Smooth muscle cell (in vitro differentiated cells): ENCODE measurements at regions not wholly inside any gene's neighbourhood (a gene's known extent, or its start where the extent isn't known, plus 50 kb on each side); places are given as distances from the start of the nearest gene placed in this dataset.
"Not testable (repeated sequence)": the region's sequence is repeated elsewhere in the genome, so short reads cannot be mapped to it uniquely, and the experiment has no call there.

Source experiments
- DNase-seq: peaks from one replicate; lab custom pipeline; 2025; ENCODE audit not compliant: unreplicated experiment; lab: John Stamatoyannopoulos, UW
- H2AFZ ChIP-seq: fragments of 200-600 bp; sonication (generic); 2 replicates; pipeline ENCODE4 v1.6.0; 2016; ENCODE audit warnings: antibody characterized with exemption, low read depth, mild to moderate bottlenecking
- H3F3A ChIP-seq: fragments of 200-600 bp; sonication (generic); 2 replicates; pipeline ENCODE4 v1.6.0; 2017; ENCODE audit warnings: antibody characterized with exemption, low read depth
- H3K27ac ChIP-seq: fragments of 200-600 bp; sonication (generic); 2 replicates; pipeline ENCODE4 v1.5.1; 2016; ENCODE audit warnings: low read depth, mild to moderate bottlenecking
- H3K27me3 ChIP-seq: fragments of 200-600 bp; sonication (generic); 2 replicates; pipeline ENCODE4 v1.6.1; 2016; ENCODE audit warnings: low read depth, mild to moderate bottlenecking
- H3K36me3 ChIP-seq: fragments of 200-600 bp; sonication (generic); 2 replicates; pipeline ENCODE4 v1.5.1; 2016; ENCODE audit warnings: low read depth
- H3K4me1 ChIP-seq: fragments of 200-600 bp; sonication (generic); 2 replicates; pipeline ENCODE4 v1.5.1; 2016; ENCODE audit warnings: low read depth
- H3K4me2 ChIP-seq: fragments of 200-600 bp; sonication (generic); 2 replicates; pipeline ENCODE4 v1.6.0; 2016; ENCODE audit warnings: mild to moderate bottlenecking
- H3K4me3 ChIP-seq: fragments of 200-600 bp; sonication (generic); 2 replicates; pipeline ENCODE4 v1.5.1; 2016; ENCODE audit warnings: mild to moderate bottlenecking
- H3K79me2 ChIP-seq: fragments of 200-600 bp; sonication (generic); 2 replicates; pipeline ENCODE4 v1.6.0; 2016; ENCODE audit warnings: low read depth, mild to moderate bottlenecking
- H3K9ac ChIP-seq: fragments of 200-600 bp; sonication (generic); 2 replicates; pipeline ENCODE4 v1.6.0; 2016; ENCODE audit warnings: low read depth
- H3K9me3 ChIP-seq: fragments of 200-600 bp; sonication (generic); replicated peaks from 2 replicates; pipeline ENCODE4 v1.5.1; 2016; ENCODE audit warnings: low read depth
- H4K20me1 ChIP-seq: fragments of 200-600 bp; sonication (generic); 2 replicates; pipeline ENCODE4 v1.6.0; 2016; ENCODE audit warnings: low read depth
- WGBS: methylation state at CpG from one replicate; pipeline ENCODE4 v1.1.7; 2016; ENCODE audit warnings: low lambda C conversion rate; 5-methylcytosine and 5-hydroxymethylcytosine counted together
- TF ChIP-seq, protein P1 (sequence below): fragments of 200-600 bp; sonication (generic); IDR thresholded peaks from 2 replicates; pipeline ENCODE4 v1.5.1; 2017; ENCODE audit warnings: borderline replicate concordance, mild to moderate bottlenecking, antibody characterized with exemption; ENCODE audit not compliant: insufficient read depth, poor library complexity, severe bottlenecking

DNA sequence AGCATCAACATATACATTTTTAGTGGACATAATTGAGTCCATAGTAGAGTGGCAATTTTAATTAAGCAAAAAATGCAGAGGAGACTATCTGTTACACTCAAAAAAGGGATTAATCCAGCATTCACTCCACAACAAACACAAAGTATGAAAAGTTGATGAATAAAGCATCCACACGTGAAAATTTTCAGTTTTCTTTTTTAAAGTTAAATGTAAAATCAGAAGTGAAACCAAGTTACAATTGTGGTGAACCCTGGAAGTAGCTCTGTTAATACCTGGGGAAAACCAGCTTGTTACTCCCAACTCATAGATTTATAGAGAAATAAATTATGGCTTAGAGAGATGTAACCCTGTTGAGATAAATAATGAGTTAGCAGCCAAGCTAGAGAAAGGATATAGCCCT lies 807.8 kb downstream of the TRIB2 start:
- WGBS = 53% methylated on average over 1 of the region's 1 CpG
- no peaks in the 10 kb centered on the region for H3K36me3 ChIP-seq

GRCh38 chr2:13531735-13532410 lies 815.1 kb downstream of the TRIB2 start:
- H3K9ac ChIP-seq, H3K4me2 ChIP-seq, DNase-seq, H3K36me3 ChIP-seq, H4K20me1 ChIP-seq, H3K27ac ChIP-seq, H3K27me3 ChIP-seq, H3K4me1 ChIP-seq, H3K79me2 ChIP-seq, H2AFZ ChIP-seq, H3F3A ChIP-seq, H3K9me3 ChIP-seq, H3K4me3 ChIP-seq: not testable (repeated sequence)
- WGBS = 91% methylated on average over 9 of the region's 9 CpGs

More for the DNA sequence above, 807.8 kb downstream of the TRIB2 start:
- Histone ChIP-seq H3K27ac (no peak overlapping the region), H3F3A (no peaks in the 10 kb centered on the region), H3K4me2 (no peak overlapping the region), H3K4me1 (no peaks in the 10 kb centered on the region), H2AFZ (no peak overlapping the region), H3K4me3 (no peak overlapping the region), H3K27me3 (no peaks in the 10 kb centered on the region), H3K9me3 (no peaks in the 10 kb centered on the region), H3K9ac (no peak overlapping the region), H3K79me2 (no peaks in the 10 kb centered on the region), H4K20me1 (no peaks in the 10 kb centered on the region)
- TF ChIP-seq, protein P1, sequence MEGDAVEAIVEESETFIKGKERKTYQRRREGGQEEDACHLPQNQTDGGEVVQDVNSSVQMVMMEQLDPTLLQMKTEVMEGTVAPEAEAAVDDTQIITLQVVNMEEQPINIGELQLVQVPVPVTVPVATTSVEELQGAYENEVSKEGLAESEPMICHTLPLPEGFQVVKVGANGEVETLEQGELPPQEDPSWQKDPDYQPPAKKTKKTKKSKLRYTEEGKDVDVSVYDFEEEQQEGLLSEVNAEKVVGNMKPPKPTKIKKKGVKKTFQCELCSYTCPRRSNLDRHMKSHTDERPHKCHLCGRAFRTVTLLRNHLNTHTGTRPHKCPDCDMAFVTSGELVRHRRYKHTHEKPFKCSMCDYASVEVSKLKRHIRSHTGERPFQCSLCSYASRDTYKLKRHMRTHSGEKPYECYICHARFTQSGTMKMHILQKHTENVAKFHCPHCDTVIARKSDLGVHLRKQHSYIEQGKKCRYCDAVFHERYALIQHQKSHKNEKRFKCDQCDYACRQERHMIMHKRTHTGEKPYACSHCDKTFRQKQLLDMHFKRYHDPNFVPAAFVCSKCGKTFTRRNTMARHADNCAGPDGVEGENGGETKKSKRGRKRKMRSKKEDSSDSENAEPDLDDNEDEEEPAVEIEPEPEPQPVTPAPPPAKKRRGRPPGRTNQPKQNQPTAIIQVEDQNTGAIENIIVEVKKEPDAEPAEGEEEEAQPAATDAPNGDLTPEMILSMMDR = no peak
- DNase-seq = no peak

DNA sequence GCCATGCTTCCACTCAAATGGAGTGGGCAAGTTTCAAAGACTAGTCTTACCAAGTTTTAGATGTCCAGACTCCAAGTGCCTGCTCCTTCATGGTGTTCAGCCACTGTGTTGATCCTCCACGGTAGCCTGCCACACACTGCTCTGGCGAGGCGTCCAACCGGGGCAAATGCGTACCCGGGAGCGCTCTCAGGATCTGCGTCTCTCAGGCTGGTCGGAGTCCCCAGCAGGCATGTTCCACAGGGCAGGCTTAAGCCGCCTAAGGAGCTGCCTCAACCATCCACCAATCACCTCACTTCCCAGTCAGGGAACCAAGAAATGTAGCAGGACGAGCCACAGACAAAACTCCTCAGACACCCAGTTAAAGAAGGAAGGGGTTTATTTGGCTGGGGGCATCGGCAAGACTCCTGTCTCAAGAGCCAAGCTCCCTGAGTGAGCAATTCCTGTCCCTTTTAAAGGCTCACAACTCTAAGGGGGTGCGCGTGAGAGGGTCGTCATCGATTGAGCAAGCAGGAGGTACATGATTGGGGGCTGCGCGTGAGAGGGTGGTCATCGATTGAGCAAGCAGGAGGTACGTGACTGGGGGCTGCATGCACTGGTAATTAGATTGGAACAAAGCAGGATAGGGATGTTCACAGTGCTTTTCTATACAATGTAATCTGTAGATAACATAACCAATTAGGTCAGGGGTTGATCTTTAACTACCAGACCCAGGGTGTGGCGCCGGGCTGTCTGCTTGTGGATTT lies 816.2 kb downstream of the TRIB2 start:
- H2AFZ ChIP-seq, H3K27ac ChIP-seq, H4K20me1 ChIP-seq, H3K4me2 ChIP-seq, H3K79me2 ChIP-seq, H3K9ac ChIP-seq, H3K27me3 ChIP-seq, H3F3A ChIP-seq, H3K4me3 ChIP-seq, H3K36me3 ChIP-seq, H3K9me3 ChIP-seq, DNase-seq, H3K4me1 ChIP-seq: not testable (repeated sequence)
- 88% methylated on average over 22 of the region's 22 CpGs for WGBS

DNA sequence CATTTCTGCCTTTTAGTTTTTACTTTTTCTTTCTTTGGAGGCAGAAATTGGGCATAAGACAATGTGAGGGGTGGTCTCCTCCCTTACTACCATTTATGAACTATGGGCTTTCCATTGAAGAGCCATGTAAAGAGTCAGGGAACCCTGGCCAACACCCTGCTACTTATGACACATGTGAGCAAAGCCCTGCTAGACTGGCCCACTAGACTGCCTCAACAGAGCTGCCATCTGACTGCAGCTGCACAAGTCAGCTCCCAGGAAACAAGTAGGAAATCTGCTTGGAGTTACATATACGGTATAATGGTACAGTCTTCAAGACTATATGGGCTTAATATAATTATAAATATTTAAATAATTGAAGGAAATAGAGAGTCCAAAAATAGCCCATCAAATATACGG lies 816.8 kb downstream of the TRIB2 start:
- DNase-seq = no peak
- Histone ChIP-seq H3K4me2 (no peak overlapping the region), H3K4me1 (no peaks in the 10 kb centered on the region), H3K36me3 (no peaks in the 10 kb centered on the region), H3K79me2 (no peaks in the 10 kb centered on the region), H3K27ac (no peak overlapping the region), H4K20me1 (no peaks in the 10 kb centered on the region), H3F3A (no peaks in the 10 kb centered on the region), H3K9ac (no peak overlapping the region), H3K9me3 (no peaks in the 10 kb centered on the region), H2AFZ (no peak overlapping the region), H3K27me3 (no peaks in the 10 kb centered on the region), H3K4me3 (no peak overlapping the region)
- WGBS = 90% methylated on average over 2 of the region's 2 CpGs
- TF ChIP-seq, protein P1 = no peak
